ENCODE measurements at regions not wholly inside any gene's neighbourhood (a gene's known extent, or its start where the extent isn't known, plus 50 kb on each side); places are given as distances from the start of the nearest gene placed in this dataset.

DNA sequence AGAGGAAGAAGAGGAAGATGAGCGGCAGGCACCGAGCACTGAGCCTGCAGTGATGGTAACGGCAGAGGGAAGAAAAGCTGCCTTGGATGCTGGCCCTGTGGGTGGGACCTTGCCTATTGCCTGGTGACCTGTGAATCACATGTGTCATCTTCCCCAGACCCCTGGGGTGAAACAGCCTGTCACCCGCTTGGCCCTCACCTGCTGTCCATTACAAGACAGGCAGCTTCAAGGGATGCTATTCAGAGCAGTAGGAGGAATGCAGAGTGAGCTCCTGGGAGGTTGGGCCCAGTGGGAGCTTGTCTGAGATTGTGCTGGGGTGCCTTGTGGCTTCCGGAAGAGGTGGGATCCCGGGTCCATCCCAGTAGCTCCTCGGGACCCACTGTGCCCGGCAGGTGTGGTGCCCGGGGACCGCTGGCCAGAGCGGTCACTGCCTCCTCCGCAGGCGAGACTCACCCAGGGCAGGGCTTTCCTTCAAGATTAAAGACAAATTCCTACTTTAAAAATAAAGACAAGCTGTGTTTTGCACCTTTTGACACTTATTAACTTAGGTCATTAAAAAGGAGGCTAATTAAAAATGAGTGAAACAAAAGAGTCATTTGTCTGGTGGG, 440.2 kb upstream of the MKI67 start:
- no peaks in the 10 kb centered on the region for H3K27me3 ChIP-seq
- no peaks in the 10 kb centered on the region for H3K9me2 ChIP-seq (replicated peaks; ENCODE audit: insufficient read depth)
- H3K4me1 ChIP-seq (ENCODE audit: insufficient read depth), result no peaks in the 10 kb centered on the region
- no peak overlapping the region for H3K4me2 ChIP-seq
- H3K27ac ChIP-seq, result no peak overlapping the region
- WGBS (ENCODE audit: low lambda C conversion rate, missing lambda C conversion rate), result 92% methylated on average over 13 of the region's 13 CpGs
- TF ChIP-seq EZH2 (IDR thresholded peaks at IDR 0.05; ENCODE audit: borderline replicate concordance), result no peak
- TF ChIP-seq, protein P1, sequence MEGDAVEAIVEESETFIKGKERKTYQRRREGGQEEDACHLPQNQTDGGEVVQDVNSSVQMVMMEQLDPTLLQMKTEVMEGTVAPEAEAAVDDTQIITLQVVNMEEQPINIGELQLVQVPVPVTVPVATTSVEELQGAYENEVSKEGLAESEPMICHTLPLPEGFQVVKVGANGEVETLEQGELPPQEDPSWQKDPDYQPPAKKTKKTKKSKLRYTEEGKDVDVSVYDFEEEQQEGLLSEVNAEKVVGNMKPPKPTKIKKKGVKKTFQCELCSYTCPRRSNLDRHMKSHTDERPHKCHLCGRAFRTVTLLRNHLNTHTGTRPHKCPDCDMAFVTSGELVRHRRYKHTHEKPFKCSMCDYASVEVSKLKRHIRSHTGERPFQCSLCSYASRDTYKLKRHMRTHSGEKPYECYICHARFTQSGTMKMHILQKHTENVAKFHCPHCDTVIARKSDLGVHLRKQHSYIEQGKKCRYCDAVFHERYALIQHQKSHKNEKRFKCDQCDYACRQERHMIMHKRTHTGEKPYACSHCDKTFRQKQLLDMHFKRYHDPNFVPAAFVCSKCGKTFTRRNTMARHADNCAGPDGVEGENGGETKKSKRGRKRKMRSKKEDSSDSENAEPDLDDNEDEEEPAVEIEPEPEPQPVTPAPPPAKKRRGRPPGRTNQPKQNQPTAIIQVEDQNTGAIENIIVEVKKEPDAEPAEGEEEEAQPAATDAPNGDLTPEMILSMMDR (IDR thresholded peaks at IDR 0.05; ENCODE audit: poor library complexity), result no peak
- TF ChIP-seq EZH2phosphoT487 (IDR thresholded peaks at IDR 0.05; ENCODE audit: low read depth, severe bottlenecking, unreplicated experiment), result no peak
- no peak overlapping the region for H2AFZ ChIP-seq
- H3K4me3 ChIP-seq, result no peak overlapping the region
- no peaks in the 10 kb centered on the region for H3K79me2 ChIP-seq
- no peaks in the 10 kb centered on the region for H3K9me3 ChIP-seq (ENCODE audit: low read depth)
- no peaks in the 10 kb centered on the region for H3K36me3 ChIP-seq (replicated peaks; ENCODE audit: insufficient read depth, low read depth)
- no peak for DNase-seq (ENCODE audit: low spot score)
- H4K20me1 ChIP-seq (ENCODE audit: insufficient read depth, poor library complexity, severe bottlenecking), result no peaks in the 10 kb centered on the region

DNA sequence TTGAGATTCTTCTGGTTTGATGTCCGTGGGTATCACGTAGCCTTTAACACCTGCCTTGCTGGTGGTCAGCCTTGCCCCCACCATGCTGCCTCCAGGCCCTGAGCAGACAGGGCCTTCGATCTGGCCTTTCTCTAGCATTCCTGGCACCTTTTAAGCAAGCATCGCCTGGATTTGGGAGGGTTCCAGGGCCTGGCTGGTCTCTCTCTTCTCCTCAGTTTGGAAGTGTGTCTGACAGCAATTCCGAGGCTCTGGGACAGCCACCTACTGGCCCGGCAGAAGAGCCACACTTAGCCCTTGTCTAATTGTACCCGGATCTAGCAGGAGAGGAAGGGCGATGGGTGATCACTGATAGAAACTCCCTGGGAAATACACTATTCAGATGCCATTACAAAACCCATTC, 441.3 kb upstream of the MKI67 start:
- no peaks in the 10 kb centered on the region for H3K79me2 ChIP-seq
- no peak overlapping the region for H3K27ac ChIP-seq
- no peak overlapping the region for H3K4me2 ChIP-seq
- H3K9me3 ChIP-seq (ENCODE audit: low read depth), result no peaks in the 10 kb centered on the region
- 75% methylated on average over 8 of the region's 8 CpGs for WGBS (ENCODE audit: low lambda C conversion rate, missing lambda C conversion rate)
- H2AFZ ChIP-seq, result no peak overlapping the region
- H4K20me1 ChIP-seq (ENCODE audit: insufficient read depth, poor library complexity, severe bottlenecking), result no peaks in the 10 kb centered on the region
- no peaks in the 10 kb centered on the region for H3K4me1 ChIP-seq (ENCODE audit: insufficient read depth)
- no peaks in the 10 kb centered on the region for H3K27me3 ChIP-seq
- DNase-seq (ENCODE audit: low spot score), result no peak
- TF ChIP-seq, protein P1 (IDR thresholded peaks at IDR 0.05; ENCODE audit: poor library complexity), result no peak
- TF ChIP-seq EZH2phosphoT487 (IDR thresholded peaks at IDR 0.05; ENCODE audit: low read depth, severe bottlenecking, unreplicated experiment) (no peak), EZH2 (IDR thresholded peaks at IDR 0.05; ENCODE audit: borderline replicate concordance) (no peak)
- H3K36me3 ChIP-seq (replicated peaks; ENCODE audit: insufficient read depth, low read depth), result no peaks in the 10 kb centered on the region
- H3K4me3 ChIP-seq, result no peak overlapping the region
- H3K9me2 ChIP-seq (replicated peaks; ENCODE audit: insufficient read depth), result no peaks in the 10 kb centered on the region

DNA sequence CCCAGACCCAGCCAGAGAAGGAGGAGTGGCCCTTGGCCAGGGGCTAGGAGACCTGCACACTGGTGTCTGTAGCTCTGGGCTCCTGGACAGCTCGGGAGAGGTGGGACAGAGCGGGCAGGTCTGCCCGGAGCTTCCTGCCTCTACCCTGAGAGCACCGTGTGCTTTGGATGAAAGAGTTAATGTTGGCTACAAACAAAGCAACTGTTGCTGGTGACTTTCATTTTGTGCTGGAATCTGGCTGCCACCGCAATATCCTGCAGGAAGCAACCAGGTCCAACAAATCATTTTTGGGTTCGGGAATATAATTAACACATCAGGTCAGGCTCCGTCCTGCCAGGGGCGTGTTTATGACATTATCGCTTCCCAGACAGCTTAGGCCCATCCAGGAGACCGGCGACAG, 441.8 kb upstream of the MKI67 start:
- Histone ChIP-seq H3K9me3 (ENCODE audit: low read depth) (no peaks in the 10 kb centered on the region), H3K79me2 (no peaks in the 10 kb centered on the region), H3K9me2 (replicated peaks; ENCODE audit: insufficient read depth) (no peaks in the 10 kb centered on the region), H3K4me3 (no peak overlapping the region), H2AFZ (no peak overlapping the region), H3K4me2 (no peak overlapping the region), H3K4me1 (ENCODE audit: insufficient read depth) (no peaks in the 10 kb centered on the region), H4K20me1 (ENCODE audit: insufficient read depth, poor library complexity, severe bottlenecking) (no peaks in the 10 kb centered on the region), H3K27me3 (no peaks in the 10 kb centered on the region), H3K36me3 (replicated peaks; ENCODE audit: insufficient read depth, low read depth) (no peaks in the 10 kb centered on the region), H3K27ac (no peak overlapping the region)
- TF ChIP-seq, protein P1 (IDR thresholded peaks at IDR 0.05; ENCODE audit: poor library complexity), result no peak
- TF ChIP-seq EZH2 (IDR thresholded peaks at IDR 0.05; ENCODE audit: borderline replicate concordance) (no peak), EZH2phosphoT487 (IDR thresholded peaks at IDR 0.05; ENCODE audit: low read depth, severe bottlenecking, unreplicated experiment) (no peak)
- no peak for DNase-seq (ENCODE audit: low spot score)
- 90% methylated on average over 11 of the region's 11 CpGs for WGBS (ENCODE audit: low lambda C conversion rate, missing lambda C conversion rate)
